IPS-NIHi11 (cell line): ENCODE measurements at regions not wholly inside any gene's neighbourhood (a gene's known extent, or its start where the extent isn't known, plus 50 kb on each side); places are given as distances from the start of the nearest gene placed in this dataset.
A peak's percentile ranks its signal among the peaks of the same experiment; 100 is the strongest.
"Not testable (repeated sequence)": the region's sequence is repeated elsewhere in the genome, so short reads cannot be mapped to it uniquely, and the experiment has no call there.

ENCODE experiments used
- DNase-seq: peaks from one replicate; pipeline ENCODE4 v3.0.0; 2012; ENCODE audit warnings: mixed read lengths, low spot score

DNA sequence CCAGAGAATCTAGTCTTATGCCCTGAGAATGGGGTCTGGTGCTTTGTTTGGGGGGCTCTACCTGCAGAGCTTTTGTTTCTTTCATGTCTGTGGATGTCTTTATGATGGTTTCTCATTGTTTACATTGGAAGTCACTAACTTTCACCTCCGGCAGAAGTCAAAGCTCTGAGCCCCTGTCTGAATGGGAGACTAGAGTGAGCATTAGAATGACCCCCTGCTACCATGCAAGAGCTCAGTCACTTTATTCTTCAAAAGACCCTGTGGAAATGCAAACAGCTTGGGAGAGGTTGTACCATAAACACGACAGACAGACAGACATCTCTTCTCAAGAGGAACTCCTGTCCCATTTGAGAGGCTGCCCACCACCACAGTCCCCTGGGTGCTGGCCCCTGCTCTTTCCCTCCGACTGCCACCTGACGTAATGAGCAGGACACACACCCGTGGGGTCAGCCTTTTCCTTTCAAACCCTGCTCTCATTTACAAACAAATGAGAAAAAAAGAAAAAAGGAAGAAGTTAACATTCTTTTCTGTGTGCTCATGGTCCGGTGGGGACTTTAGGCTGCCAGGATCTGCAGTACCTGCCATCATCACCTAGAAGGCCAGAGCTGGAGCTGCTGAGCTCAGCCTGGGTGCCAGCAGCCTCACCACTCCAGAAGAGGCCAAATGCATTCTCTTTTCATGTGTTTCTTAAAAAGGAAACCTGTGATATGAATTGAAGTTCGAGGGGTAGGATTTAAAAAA is 91.6 kb downstream of the FZD1 start:
- peak; percentile 38 for DNase-seq

DNA sequence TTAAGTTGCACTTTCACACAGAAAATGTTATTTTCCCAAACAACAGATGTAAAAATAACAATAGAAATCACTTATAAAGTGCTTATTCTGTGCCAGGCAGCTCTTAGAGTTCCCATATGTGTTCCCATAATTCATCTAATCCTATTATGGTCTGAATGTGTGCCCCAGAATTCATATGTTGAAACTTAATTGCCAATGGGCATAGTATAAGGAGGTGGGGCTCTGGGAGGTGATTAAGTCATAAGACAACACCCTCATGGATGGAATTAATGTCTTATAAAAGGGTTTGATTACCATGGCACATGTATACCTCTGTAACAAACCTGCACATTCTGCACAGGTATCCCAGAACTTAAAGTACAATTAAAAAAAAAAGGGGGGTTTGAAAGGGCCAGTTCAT is 92.7 kb downstream of the FZD1 start:
- DNase-seq: no peak

DNA sequence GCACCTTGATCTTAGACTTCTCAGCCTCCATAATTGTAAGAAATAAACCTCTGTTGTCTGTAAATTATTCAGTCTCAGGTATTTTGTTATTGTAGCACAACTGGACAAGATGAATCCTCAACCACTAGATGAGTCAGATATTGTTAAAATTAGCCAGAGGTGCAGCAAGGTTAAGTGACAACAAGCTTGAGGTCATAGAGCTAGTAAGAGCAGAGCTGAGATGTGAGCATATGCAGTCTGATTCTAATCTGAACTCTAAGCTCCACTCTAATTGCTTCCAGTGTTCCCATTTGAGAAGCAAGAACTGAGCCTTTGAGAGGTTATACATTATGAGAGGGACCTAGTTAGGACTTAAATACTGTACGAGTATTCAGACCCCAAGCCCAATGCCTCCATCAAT is 93.1 kb downstream of the FZD1 start:
- DNase-seq: no peak

DNA sequence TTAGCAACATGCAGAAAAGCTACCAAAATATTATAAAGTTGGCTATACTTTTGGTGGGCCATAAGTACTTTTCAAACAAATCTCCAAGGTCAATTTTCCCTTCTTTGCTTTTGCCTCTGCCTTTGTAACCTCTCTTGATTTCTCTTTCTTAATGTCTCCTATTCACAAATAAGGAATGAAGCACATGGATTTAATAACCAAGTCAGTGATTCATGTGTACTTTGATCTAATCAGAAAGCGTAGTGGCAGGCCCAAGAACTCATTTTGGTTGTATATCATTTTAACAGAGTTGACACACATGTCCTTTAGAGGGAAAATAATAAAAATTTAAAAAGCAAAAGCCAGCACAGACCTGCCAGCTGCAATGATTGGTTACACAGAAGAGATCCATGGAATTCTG is 93.7 kb downstream of the FZD1 start:
- DNase-seq: no peak

DNA sequence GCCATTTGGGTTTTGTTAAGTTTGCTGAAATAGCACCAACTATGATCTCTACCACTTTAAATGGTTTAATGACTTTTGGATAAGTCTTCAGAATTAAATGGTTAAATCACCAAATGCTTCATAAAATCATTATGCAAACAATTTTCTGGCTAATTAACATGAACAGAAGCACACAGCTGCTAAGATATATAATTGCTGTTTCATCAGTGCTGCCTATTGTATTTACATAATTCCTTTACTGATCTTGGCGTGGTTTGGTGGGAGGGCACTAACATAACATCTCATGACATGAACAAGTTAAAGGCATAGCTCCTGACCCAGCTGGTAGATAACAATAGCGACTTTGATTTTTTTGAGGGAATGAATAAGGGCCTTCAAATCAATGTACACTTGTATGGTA is 94.1 kb downstream of the FZD1 start:
- no peak for DNase-seq

DNA sequence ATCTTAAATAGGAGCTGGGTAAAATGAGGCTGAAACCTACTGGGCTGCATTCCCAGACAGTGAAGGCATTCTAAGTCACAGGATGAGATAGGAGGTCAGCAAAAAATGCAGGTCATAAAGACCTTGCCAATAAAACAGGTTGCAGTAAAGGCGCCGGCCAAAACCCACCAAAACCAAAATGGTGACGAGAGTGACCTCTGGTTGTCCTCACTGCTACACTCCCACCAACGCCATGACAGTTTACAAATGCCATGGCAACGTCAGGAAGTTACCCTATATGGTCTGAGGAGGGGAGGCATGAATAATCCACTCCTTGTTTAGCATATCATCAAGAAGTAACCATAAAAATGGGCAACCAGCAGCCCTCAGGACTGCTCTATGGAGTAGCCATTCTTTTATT is 100.9 kb downstream of the FZD1 start:
- not testable (repeated sequence) for DNase-seq

DNA sequence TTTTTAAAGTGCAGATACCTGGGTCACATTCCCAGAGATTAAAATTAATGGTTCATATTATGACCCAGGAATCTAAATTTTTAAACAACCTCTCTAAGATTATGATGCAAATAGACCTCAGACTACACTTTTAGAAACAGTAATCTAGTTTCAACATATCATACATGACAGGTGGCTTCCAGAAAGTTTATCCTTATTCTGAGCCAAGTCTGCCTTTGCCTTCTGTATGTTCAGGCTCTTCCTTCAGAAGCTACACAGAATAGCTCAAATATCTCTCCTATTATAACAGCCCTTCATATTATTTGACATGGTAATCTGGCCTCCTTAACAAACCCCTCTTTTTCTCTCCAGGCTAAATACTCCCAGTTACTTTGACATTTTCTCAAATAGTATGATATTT is 101.9 kb downstream of the FZD1 start:
- no peak for DNase-seq

DNA sequence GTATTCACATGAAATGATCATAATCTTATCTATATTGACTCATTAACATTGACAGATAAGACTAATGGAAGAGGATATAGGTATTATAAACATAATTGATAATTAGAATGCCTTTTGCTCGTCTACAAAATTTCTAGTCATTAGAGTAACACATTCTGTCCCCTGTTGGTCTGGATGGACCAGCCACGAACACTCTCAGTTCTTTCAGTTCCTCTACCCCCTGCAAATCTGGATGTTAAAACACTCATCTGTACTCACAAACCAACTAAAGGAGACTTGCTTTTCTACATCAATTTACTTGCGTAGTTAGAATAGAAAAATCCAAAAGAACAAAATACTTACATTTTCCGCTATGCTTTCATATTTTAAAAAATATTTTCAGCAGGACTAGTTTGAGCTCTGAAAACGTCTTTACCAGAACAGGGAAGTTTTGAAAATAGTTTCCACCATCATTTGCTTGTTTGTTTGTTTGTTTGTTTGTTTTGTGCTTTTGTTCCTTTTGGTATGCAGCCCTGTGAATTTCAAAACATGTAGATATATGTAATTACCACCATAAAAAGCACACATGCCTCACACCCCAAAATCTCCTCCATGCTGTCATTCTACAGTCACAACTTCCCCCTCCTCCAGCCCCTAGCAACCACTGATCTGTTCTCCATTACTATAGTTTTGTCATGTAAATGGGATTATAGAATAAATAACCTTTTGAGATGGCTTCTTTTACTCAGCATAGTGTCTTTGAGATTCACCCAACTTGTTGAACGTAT is 103.8 kb downstream of the FZD1 start:
- no peak for DNase-seq

DNA sequence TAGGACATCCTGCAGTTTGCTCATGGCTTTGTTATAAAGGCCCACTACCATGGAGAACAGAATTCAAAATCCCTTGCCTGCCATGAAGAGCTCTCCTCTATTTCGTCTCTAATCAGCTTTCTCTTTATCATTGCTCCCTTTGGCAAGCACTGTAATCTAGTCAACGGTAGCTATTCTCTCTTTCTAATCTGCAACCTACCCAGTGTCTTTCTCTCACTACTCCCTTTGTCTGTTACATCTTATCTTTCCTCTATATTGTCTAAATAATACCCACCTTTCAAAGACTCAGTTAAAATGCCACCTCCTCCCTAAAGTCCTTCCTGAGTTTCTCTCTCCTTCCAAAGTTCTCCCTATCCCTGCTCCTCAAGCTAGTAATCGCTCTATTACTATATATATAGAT is 108.1 kb downstream of the FZD1 start:
- no peak for DNase-seq

DNA sequence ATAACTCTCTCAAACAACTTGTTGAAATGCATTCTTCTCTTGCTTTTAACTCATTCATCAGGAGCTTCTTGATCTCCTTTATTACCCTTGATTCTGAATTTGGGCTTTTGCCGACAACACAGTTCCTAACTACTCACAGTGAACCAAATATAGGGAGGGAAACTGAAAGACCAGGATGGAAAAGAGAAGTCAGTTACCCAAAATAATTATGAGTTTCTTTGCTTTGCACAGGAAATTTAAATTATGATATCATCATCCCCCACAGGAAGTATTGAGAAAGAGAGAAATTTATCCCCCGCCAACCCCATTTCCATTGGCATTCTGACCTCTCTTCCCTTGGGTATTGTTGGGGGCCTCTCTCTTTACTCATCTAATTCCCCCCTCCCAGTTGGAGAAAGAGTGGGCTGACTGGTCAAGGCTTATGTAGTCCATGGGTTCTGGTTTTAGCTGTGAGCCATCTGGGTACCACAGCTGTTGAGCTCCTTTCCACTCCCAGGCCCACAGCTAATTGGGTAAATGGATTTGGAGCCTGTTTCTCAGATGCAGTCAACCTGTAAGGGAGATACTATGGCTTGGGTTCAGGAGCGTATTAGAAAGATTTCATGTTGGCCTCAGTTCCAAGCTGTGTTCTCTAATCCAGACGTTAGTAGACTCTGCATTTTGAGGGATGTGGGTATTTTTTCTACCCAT is 109.0 kb downstream of the FZD1 start:
- DNase-seq: no peak

DNA sequence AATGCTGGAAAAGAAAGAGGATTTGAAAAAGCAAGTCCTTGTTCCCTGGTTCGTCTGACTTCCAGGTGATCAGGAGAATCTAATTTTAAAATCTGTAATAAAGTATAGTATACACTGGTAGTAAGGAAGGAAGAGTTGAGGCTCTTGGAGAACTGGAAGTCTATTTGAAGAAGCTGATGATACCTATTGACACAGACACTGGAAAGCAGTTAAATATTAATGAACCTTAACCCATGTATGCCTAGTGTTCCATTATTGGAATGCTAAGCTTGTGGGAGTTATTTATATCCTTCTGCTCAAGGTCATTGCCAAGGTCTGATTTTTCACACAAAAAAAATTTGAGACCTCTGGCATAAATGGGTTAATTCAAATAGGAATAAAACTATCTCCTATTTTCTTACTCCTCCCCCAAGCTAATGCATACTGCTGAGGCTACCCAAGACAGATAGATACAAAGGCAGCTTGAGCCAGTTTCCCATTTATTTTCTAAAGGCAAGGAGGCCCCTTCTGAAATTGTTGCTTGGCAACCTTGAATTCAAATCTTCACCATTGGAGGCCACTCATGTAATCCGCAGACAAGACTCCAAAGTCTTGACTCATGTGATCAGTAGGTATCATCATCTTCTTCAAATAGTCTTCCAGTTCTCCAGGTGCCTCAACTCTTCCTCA is 110.2 kb downstream of the FZD1 start:
- DNase-seq: no peak

DNA sequence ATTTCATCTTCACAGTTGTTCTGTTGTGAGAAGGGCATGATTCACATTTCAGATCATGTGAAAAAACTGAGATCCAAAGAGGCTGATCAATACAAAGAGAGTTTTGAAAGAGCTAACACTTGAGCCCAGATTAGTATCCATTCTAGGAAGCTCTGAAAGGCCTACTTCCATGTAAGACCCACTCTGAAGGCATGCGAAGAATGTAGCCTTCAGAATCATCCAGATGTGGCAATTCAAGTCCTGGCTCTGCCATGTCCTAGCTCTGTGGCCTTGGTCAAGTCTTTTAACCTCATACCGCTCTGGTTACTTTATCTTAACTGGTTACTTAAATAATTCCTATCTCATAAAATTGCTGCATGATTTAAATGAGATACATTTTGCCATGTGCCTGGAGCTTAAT is 111.1 kb downstream of the FZD1 start:
- no peak for DNase-seq

DNA sequence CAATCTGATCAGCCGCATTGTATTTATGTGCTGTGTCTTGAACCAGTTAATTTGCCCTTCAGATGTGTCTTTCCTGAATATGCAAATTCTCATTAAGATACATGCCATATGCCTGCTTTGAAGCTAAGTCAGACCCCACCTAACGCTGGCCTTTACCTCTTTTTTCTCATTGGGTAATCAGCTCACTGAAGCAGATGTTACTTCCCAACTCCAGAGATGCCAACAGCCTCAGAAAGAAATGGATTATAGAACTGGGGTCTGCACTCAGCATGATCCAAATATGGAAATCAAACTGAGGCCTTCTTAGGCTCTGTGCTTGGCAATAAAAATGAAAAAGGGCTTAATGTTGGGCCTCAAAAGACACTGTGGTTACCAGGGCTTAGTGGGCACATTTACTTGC is 113.9 kb downstream of the FZD1 start:
- no peak for DNase-seq

DNA sequence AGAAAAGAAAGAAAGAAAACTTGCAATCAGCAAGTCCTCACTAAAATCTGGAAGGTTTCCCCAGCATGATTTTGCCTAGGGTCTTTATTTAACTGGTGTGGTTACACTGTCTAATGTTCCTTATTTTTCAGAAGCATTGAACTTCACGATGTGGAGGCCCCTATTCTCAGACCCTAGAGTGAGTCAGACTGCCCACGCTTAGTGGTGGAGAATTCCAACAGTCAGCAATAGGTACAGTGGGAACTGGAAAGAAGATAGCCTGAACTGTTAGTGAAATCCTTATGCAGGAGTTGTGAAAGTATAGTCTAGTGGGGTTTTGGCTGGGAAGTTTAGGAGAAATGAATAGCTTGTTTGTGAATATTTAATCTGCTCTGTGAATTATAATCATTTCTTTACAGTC is 115.0 kb downstream of the FZD1 start:
- no peak for DNase-seq

DNA sequence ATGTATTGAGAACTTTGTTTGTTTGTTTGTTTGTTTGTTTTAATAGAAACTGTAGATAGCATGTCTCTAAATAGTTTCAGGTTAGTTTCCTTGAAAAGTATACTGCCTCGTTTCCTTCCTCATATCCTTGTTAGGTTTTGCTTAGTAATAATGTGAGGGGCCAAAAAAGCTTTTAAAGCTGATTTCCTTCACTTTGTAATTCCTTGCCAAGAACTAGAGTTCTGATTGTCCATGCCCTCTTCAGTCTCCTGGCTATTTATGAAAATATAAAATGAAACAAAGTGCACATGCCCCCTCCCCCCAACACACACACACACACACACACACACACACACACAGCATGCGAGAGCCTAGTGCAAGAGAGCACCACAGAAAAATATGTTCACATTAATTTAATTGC is 115.8 kb downstream of the FZD1 start:
- DNase-seq: no peak

DNA sequence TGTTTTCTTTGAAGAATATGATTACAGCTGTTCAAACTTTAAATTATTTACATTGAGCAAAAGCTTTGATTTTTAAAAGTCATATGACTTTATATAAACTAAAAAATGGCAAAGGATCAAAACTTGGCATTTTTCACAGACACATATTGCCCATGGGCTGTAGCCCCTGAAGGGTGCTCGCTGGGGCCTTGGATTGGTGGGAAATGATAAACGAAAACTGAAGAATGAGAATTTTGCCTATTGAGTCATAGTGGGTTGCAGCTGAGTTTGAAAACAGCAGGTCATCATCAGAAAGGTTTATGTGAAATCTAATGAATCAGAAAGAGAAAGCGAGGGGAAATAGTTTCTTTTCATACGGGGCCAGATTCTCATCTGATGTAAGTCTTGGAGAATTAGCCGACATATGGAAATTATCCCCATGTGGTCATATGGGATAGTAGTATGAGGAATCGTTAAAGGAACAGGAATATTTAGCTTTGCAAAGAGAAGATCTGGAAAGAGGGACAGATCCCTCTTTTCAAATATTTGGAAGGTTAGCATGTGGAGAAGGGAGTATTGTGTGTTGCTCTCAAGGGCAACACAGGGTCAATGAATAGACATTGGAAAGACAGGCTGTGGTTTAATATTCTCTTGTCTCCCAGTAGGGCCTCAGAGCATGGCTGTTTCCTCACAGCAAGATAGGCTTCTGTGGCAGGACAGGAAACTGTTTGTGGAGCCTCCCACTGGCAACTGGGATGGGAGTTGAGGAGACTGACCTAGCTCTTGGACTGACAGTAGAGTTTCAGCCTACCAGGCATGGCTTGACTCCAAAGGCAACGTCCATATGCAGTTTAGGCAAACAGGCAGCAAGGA is 119.0 kb downstream of the FZD1 start:
- DNase-seq: no peak

DNA sequence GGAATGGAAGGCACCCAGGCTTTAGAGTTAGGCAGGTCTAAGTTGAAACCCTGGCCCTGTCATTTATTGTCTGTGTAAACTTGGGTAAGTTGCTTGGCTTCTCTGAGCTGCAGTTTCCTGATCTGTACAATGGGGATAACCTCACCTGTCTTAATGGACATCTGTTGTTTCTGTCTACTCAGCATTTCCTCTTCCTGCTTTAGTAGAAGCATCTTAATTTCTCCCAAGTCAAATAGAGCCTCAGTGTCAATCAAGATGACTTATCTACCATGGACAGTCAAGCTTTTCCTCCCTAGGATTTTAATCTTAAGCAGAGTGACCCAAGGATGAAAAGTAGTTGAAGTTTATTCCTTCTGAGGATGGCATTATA is 119.7 kb downstream of the FZD1 start:
- no peak for DNase-seq

DNA sequence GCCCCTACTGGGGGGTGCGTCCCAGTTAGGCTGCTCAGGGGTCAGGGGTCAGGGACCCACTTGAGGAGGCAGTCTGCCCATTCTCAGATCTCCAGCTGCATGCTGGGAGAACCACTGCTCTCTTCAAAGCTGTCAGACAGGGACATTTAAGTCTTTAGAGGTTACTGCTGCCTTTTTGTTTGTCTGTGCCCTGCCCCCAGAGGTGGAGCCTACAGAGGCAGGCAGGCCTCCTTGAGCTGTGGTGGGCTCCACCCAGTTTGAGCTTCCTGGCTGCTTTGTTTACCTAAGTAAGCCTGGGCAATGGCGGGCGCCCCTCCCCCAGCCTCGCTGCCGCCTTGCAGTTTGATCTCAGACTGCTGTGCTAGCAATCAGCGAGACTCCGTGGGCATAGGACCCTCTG is 130.5 kb downstream of the FZD1 start:
- DNase-seq: not testable (repeated sequence)

DNA sequence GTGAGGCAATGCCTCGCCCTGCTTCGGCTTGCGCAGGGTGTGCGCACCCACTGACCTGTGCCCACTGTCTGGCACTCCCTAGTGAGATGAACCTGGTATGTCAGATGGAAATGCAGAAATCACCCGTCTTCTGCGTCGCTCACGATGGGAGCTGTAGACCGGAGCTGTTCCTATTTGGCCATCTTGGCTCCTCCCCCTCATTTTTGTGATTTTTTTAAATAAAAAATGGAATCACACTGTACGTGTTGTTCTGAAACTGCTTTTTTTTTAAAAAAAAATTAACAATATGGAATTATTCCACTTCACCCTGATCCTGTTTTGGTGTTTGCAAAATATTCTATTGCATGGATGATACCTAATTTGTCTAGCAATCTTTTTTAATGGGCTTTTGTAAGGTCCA is 131.1 kb downstream of the FZD1 start:
- DNase-seq: not testable (repeated sequence)

DNA sequence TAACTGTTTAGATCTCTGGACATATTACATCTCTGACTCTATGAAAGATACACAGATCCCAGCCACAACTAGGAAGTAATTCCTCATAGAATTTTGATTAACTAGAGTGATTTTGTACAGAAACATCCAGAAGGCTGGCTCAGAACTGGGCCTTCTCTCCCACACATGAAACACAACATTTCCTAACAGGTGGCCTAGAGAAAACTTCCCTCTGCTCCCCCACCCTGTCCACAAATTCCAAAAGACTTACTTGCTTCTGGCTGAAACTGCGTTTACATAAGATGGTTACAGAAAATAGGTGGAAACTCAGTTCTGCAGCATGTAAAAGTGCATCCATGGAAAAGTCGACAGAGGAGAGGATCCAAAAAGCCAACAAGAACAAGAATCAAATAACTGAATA is 132.9 kb downstream of the FZD1 start:
- no peak for DNase-seq

DNA sequence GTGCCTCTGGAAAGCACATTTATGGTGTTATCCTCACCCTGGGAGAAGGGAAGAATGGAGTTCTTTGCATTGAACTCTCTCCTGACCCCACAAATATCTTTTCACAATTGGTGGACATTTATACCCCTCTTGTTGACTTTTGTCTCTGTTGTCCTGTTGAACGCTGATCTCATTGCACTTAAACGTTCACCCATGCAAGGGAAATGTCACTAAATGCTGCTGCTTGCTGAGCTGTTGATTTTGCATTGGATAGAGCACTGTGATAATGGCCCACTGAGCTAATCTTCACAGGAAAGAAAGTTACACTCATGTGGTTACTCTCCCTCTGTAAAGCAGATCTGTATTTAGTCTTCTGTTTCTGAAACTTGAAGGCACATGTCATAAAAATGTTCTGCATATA is 133.4 kb downstream of the FZD1 start:
- no peak for DNase-seq

DNA sequence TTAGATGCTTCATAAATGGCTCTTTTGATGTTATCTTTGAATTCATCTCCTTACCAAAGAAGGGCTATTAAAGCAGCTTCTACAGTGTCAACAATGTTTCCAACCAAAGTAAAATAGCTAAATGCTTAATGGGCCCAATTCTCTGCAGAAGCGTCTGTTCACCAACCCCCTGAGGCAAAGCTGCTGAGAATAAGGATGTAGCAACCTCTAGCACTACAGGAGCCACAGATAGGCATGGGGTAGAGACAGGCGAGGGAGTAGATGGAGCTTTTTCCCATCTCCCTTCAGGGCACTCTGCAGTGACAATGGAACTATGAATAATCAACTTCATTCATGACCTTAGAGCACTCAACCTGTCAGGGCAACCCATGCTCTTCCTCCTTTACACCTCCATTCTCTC is 134.1 kb downstream of the FZD1 start:
- no peak for DNase-seq
